ENCODE measurements at regions not wholly inside any gene's neighbourhood (a gene's known extent, or its start where the extent isn't known, plus 50 kb on each side); places are given as distances from the start of the nearest gene placed in this dataset.
A peak's percentile ranks its signal among the peaks of the same experiment; 100 is the strongest.

DNA sequence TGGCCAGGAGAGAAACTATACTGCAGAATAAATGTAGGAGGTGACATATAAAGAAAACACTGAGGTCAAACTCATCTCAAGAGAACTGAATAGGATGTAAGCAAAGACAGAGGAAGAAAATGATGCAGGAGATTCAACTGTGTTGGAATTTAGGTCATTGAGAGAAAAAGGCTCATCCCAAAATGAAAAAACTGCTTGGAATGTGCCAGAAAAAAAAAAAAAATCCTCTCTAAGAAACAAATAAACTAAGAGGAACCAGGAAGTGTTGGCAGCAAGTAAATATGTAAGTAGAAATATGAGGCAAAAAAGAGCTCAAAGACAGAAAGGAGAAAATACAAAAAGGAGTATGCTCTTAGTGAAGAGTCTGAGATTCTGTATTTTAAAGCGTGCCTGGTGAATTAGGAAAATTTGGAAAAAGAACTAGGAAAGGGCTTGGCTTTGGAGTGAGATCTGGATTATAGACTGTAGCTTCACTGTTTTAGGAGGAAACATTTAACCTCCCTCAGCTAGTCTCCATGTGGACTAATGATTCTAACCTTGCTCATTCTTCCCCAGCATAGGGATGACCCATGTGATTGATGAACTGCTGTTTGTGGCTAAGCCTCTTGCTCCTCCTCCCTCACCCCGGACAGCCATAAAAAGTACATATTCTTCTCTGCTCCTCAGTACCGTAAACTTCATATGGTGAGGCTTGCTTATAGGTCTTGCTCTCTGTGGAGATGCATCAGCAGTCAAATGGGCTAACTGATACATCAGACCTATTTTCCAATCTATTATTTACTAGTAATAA lies 185.6 kb upstream of the POU5F2 start:
- no peaks in the 10 kb centered on the region for H3K9me1 ChIP-seq (ENCODE audit: control insufficient read depth, extremely low read depth, insufficient read depth, low read length)
- no peaks in the 10 kb centered on the region for H3K27me3 ChIP-seq (ENCODE audit: control insufficient read depth, extremely low read depth, insufficient read depth, low read length)
- no peaks in the 10 kb centered on the region for H4K20me1 ChIP-seq (ENCODE audit: control insufficient read depth, extremely low read depth, insufficient read depth, low read length)
- H3K9me3 ChIP-seq (ENCODE audit: control insufficient read depth, low read depth, low read length) = no peaks in the 10 kb centered on the region
- TF ChIP-seq EZH2 (IDR thresholded peaks at IDR 0.05; ENCODE audit: low read length) = no peak
- no peak for TF ChIP-seq CTCF (optimal IDR thresholded peaks at IDR 0.05 in 1 of 3, IDR thresholded peaks at IDR 0.05 in 1 of 3, conservative IDR thresholded peaks at IDR 0.05 in 1 of 3; ENCODE audit: extremely low read depth in 1 of 3, insufficient read depth in 2 of 3, low read length in 3 of 3)
- no peak overlapping the region for H3K9ac ChIP-seq (ENCODE audit: control insufficient read depth, extremely low read depth, insufficient read depth, low read length)
- FAIRE-seq = peak; percentile 20
- no peak for DNase-seq (ENCODE audit: low read depth, low spot score)
- no peaks in the 10 kb centered on the region for H3K79me2 ChIP-seq (ENCODE audit: control insufficient read depth, insufficient read depth, low read length)
- H3K4me3 ChIP-seq (ENCODE audit: control insufficient read depth in 2 of 3, extremely low read depth in 1 of 3, insufficient read depth in 2 of 3, low read depth in 1 of 3, low read length in 3 of 3) = no peak overlapping the region
- no peak overlapping the region for H3K27ac ChIP-seq (ENCODE audit: control insufficient read depth, insufficient read depth, low read length)
- H3K4me2 ChIP-seq (ENCODE audit: control insufficient read depth, extremely low read depth, insufficient read depth, low read depth, low read length) = no peak overlapping the region
- peaks cover 32% of the 10 kb centered on the region for H3K4me1 ChIP-seq (ENCODE audit: control insufficient read depth, extremely low read depth, insufficient read depth, low read length)
- dilution Hi-C loops (cut with MboI; ENCODE audit: extremely low pct_ligation_motif_present, low sequenced_read_pairs) = no loop called here
- H2AFZ ChIP-seq (ENCODE audit: control insufficient read depth, low read length) = peak overlapping the region; percentile 20
- no peaks in the 10 kb centered on the region for H3K36me3 ChIP-seq (ENCODE audit: control insufficient read depth in 2 of 2, extremely low read depth in 1 of 2, insufficient read depth in 2 of 2, low read length in 2 of 2)

GRCh38 chr5:93925321-93925720 lies 183.9 kb upstream of the POU5F2 start:
- peak; percentile 32 for DNase-seq (ENCODE audit: low read depth, low spot score)
- H2AFZ ChIP-seq (ENCODE audit: control insufficient read depth, low read length) = no peak overlapping the region
- H4K20me1 ChIP-seq (ENCODE audit: control insufficient read depth, extremely low read depth, insufficient read depth, low read length) = no peaks in the 10 kb centered on the region
- H3K27me3 ChIP-seq (ENCODE audit: control insufficient read depth, extremely low read depth, insufficient read depth, low read length) = no peaks in the 10 kb centered on the region
- H3K9me1 ChIP-seq (ENCODE audit: control insufficient read depth, extremely low read depth, insufficient read depth, low read length) = no peaks in the 10 kb centered on the region
- no peak for TF ChIP-seq EZH2 (IDR thresholded peaks at IDR 0.05; ENCODE audit: low read length)
- TF ChIP-seq CTCF (optimal IDR thresholded peaks at IDR 0.05 in 1 of 3, IDR thresholded peaks at IDR 0.05 in 1 of 3, conservative IDR thresholded peaks at IDR 0.05 in 1 of 3; ENCODE audit: extremely low read depth in 1 of 3, insufficient read depth in 2 of 3, low read length in 3 of 3) = no peak
- no peaks in the 10 kb centered on the region for H3K79me2 ChIP-seq (ENCODE audit: control insufficient read depth, insufficient read depth, low read length)
- dilution Hi-C loops (cut with MboI; ENCODE audit: extremely low pct_ligation_motif_present, low sequenced_read_pairs) = no loop called here
- peak overlapping the region in 1 of 3 experiments; percentile 8 for H3K4me3 ChIP-seq (ENCODE audit: control insufficient read depth in 2 of 3, extremely low read depth in 1 of 3, insufficient read depth in 2 of 3, low read depth in 1 of 3, low read length in 3 of 3)
- no peaks in the 10 kb centered on the region for H3K36me3 ChIP-seq (ENCODE audit: control insufficient read depth in 2 of 2, extremely low read depth in 1 of 2, insufficient read depth in 2 of 2, low read length in 2 of 2)
- H3K9ac ChIP-seq (ENCODE audit: control insufficient read depth, extremely low read depth, insufficient read depth, low read length) = no peak overlapping the region
- peak; percentile 87 for FAIRE-seq
- peak overlapping the region; percentile 70 for H3K27ac ChIP-seq (ENCODE audit: control insufficient read depth, insufficient read depth, low read length)
- H3K9me3 ChIP-seq (ENCODE audit: control insufficient read depth, low read depth, low read length) = no peaks in the 10 kb centered on the region
- H3K4me1 ChIP-seq (ENCODE audit: control insufficient read depth, extremely low read depth, insufficient read depth, low read length) = peaks cover 32% of the 10 kb centered on the region
- H3K4me2 ChIP-seq (ENCODE audit: control insufficient read depth, extremely low read depth, insufficient read depth, low read depth, low read length) = peak overlapping the region; percentile 56

Measured in keratinocyte (primary cell).